ENCODE measurements at regions not wholly inside any gene's neighbourhood (a gene's known extent, or its start where the extent isn't known, plus 50 kb on each side); places are given as distances from the start of the nearest gene placed in this dataset.

- no peak for DNase-seq
- intact Hi-C loops (cut with DNase I): no loop called here
Measured at GRCh38 chr2:187274146-187274545, 173.9 kb downstream of the CALCRL start.

- intact Hi-C loops (cut with DNase I): no loop called here
- DNase-seq: no peak
Measured at GRCh38 chr2:187272255-187272654, 175.8 kb downstream of the CALCRL start.

- DNase-seq: no peak
- intact Hi-C loops (cut with DNase I): no loop called here
Measured at GRCh38 chr2:187271825-187272224, 176.2 kb downstream of the CALCRL start.

GRCh38 chr2:187266645-187267044 is 181.4 kb downstream of the CALCRL start:
- intact Hi-C loops (cut with DNase I): no loop called here
- no peak for DNase-seq

- DNase-seq: no peak
- intact Hi-C loops (cut with DNase I): no loop called here
Measured at GRCh38 chr2:187266147-187266546, 181.9 kb downstream of the CALCRL start.

GRCh38 chr2:187264612-187265011 is 183.4 kb downstream of the CALCRL start:
- intact Hi-C loops (cut with DNase I): no loop called here
- DNase-seq: no peak

- DNase-seq: no peak
Measured at GRCh38 chr2:187263675-187264560, 184.1 kb downstream of the CALCRL start.

GRCh38 chr2:187261705-187262104 is 186.3 kb downstream of the CALCRL start:
- no peak for DNase-seq
- intact Hi-C loops (cut with DNase I): no loop called here

More at GRCh38 chr2:187263675-187264560, 184.1 kb downstream of the CALCRL start:
- intact Hi-C loops (cut with DNase I): no loop called here

GRCh38 chr2:187252063-187252462 is 196.0 kb downstream of the CALCRL start:
- intact Hi-C loops (cut with DNase I): no loop called here

GRCh38 chr2:187250137-187250536 is 197.9 kb downstream of the CALCRL start:
- intact Hi-C loops (cut with DNase I): no loop called here
- no peak for DNase-seq

More at GRCh38 chr2:187252063-187252462, 196.0 kb downstream of the CALCRL start:
- no peak for DNase-seq

GRCh38 chr2:187233811-187234210 is 214.2 kb downstream of the CALCRL start:
- intact Hi-C loops (cut with DNase I): no loop called here
- no peak for DNase-seq

GRCh38 chr2:187232749-187233148 is 215.3 kb downstream of the CALCRL start:
- no peak for DNase-seq
- intact Hi-C loops (cut with DNase I): no loop called here

- no peak for DNase-seq
- intact Hi-C loops (cut with DNase I): no loop called here
Measured at GRCh38 chr2:187230088-187230487, 218.0 kb downstream of the CALCRL start.

- no peak for DNase-seq
- intact Hi-C loops (cut with DNase I): no loop called here
Measured at GRCh38 chr2:187228986-187229385, 219.1 kb downstream of the CALCRL start.

- no peak for DNase-seq
- intact Hi-C loops (cut with DNase I): no loop called here
Measured at GRCh38 chr2:187224989-187225388, 223.1 kb downstream of the CALCRL start.

- DNase-seq: no peak
- intact Hi-C loops (cut with DNase I): no loop called here
Measured at GRCh38 chr2:187220071-187220470, 228.0 kb downstream of the CALCRL start.

GRCh38 chr2:187215532-187216240 is 232.4 kb downstream of the CALCRL start:
- intact Hi-C loops (cut with DNase I): no loop called here
- DNase-seq: no peak

GRCh38 chr2:187214306-187214705 is 233.7 kb downstream of the CALCRL start:
- DNase-seq: no peak
- intact Hi-C loops (cut with DNase I): no loop called here

- intact Hi-C loops (cut with DNase I): no loop called here
- DNase-seq: no peak
Measured at GRCh38 chr2:187213798-187214197, 234.3 kb downstream of the CALCRL start.

- intact Hi-C loops (cut with DNase I): no loop called here
- no peak for DNase-seq
Measured at GRCh38 chr2:187210726-187211125, 237.3 kb downstream of the CALCRL start.

GRCh38 chr2:187208199-187208785 is 239.8 kb downstream of the CALCRL start:
- intact Hi-C loops (cut with DNase I): no loop called here
- DNase-seq: peak in 2 of 10 donors; percentile 55 to 57
